Left ventricle myocardium inferior (tissue), 1 donor: ENCODE measurements at regions not wholly inside any gene's neighbourhood (a gene's known extent, or its start where the extent isn't known, plus 50 kb on each side); places are given as distances from the start of the nearest gene placed in this dataset.
A peak's percentile ranks its signal among the peaks of the same experiment; 100 is the strongest.
"Not testable (repeated sequence)": the region's sequence is repeated elsewhere in the genome, so short reads cannot be mapped to it uniquely, and the experiment has no call there.

Experiments used
- DNase-seq: peaks from one replicate; pipeline ENCODE4 v3.0.0-alpha.2; 2020
- H3K27ac ChIP-seq: fragments of 200-600 bp; replicated peaks from 2 replicates; pipeline ENCODE4 v1.8.0; 2021
- H3K27me3 ChIP-seq: fragments of 200-600 bp; 2 replicates; pipeline ENCODE4 v1.8.0; 2021; ENCODE audit warnings: low read depth
- H3K36me3 ChIP-seq: fragments of 200-600 bp; 2 replicates; pipeline ENCODE4 v1.8.0; 2021
- H3K4me1 ChIP-seq: fragments of 200-600 bp; 2 replicates; pipeline ENCODE4 v1.8.0; 2021
- H3K4me3 ChIP-seq: fragments of 200-600 bp; 2 replicates; pipeline ENCODE4 v1.8.0; 2021; ENCODE audit warnings: mild to moderate bottlenecking, moderate library complexity
- H3K9me3 ChIP-seq: fragments of 200-600 bp; replicated peaks from 2 replicates; pipeline ENCODE4 v1.8.0; 2021
- CTCF ChIP-seq: fragments of 200-600 bp; IDR thresholded peaks from 2 replicates; pipeline ENCODE4 v1.8.0; 2021; ENCODE audit warnings: antibody characterized with exemption, mild to moderate bottlenecking, borderline replicate concordance
- intact Hi-C: fragments of 100-400 bp; cut with micrococcal nuclease; formaldehyde crosslinking; loops from one replicate; pipeline ENCODE4 v1.11.0; 2022
- donor health status: DM: no; HTN: yes; CAD: no; lungs with severe emphysema.

DNA sequence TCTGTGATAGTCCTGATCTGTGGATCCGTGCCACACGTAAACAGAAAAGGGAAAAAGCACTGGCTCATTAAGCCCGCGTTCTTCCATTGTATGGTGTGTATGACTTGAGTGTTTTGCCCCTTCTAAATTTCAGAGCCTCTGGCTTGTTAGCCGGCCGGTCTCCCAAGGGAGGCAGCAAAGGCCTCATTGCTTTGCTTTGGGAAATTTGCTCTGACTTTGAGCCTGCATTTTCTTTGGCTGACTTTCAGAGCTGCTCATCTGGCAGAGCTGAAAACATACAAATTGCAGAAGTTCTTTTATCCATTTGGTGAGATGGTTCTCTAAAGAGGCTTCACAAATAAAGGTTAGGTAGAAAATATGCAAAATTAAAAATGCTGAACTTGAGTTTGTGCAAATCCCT lies 123.0 kb downstream of the UTRN start:
- DNase-seq, result peak; percentile 61
- Histone ChIP-seq H3K4me3 (no peak overlapping the region), H3K4me1 (peaks cover 78% of the 10 kb centered on the region), H3K36me3 (no peaks in the 10 kb centered on the region), H3K27me3 (no peaks in the 10 kb centered on the region), H3K27ac (peak overlapping the region; percentile 18), H3K9me3 (no peaks in the 10 kb centered on the region)
- no peak for TF ChIP-seq CTCF
- intact Hi-C loops, result no loop called here

- DNase-seq, result no peak
- H3K27me3 ChIP-seq, result no peaks in the 10 kb centered on the region
- intact Hi-C loops, result no loop called here
- no peak overlapping the region for H3K4me3 ChIP-seq
- no peaks in the 10 kb centered on the region for H3K36me3 ChIP-seq
- TF ChIP-seq CTCF, result no peak
- H3K27ac ChIP-seq, result no peak overlapping the region
- H3K4me1 ChIP-seq, result peaks cover 71% of the 10 kb centered on the region
- H3K9me3 ChIP-seq, result no peaks in the 10 kb centered on the region
Observed at GRCh38 chr6:144410059-144410458, 124.9 kb downstream of the UTRN start.

DNA sequence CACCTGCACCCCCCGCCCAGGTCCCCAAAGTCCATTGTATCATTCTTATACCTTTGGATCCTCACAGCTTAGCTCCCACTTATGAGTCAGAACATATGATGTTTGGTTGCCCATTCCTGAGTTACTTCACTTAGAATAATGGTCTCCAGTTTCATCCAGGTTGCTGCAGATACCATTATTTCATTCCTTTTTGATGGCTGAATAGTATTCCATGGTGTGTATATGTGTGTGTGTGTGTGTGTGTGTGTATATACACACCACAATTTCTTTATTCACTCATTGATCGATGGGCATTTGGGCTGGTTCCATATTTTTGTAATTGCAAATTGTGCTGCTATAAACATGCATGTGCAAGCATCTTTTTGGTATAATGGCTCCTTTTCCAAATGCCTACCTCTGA lies 125.4 kb downstream of the UTRN start:
- H3K4me1 ChIP-seq, result peaks cover 71% of the 10 kb centered on the region
- H3K9me3 ChIP-seq, intact Hi-C loops, H3K4me3 ChIP-seq, H3K27me3 ChIP-seq, H3K36me3 ChIP-seq, DNase-seq, H3K27ac ChIP-seq: not testable (repeated sequence)

GRCh38 chr6:144411531-144412165 lies 126.5 kb downstream of the UTRN start:
- DNase-seq, result no peak
- H3K4me1 ChIP-seq, result peaks cover 71% of the 10 kb centered on the region
- no peaks in the 10 kb centered on the region for H3K27me3 ChIP-seq
- no peak overlapping the region for H3K27ac ChIP-seq
- TF ChIP-seq CTCF, result no peak
- H3K36me3 ChIP-seq, result no peaks in the 10 kb centered on the region
- intact Hi-C loops, result no loop called here
- no peak overlapping the region for H3K4me3 ChIP-seq
- H3K9me3 ChIP-seq, result no peaks in the 10 kb centered on the region

DNA sequence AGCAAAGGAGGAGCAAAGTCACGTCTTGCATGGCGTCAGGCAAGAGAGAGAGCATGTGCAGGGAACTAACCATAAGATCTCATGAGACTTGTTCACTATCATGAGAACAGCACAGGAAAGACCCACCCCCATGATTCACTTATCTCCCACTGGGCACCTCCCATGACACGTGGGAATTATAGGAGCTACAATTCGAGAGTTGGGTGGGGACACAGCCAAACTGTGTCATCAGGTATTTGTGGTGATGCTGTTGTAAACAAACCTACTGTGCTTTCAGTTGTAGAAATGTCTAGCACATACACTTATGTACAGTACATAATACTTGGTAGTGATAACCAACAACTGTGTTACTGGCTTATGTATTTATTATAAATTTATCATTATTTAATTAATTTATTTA lies 128.3 kb downstream of the UTRN start:
- no peak overlapping the region for H3K4me3 ChIP-seq
- H3K27ac ChIP-seq, result no peak overlapping the region
- peaks cover 67% of the 10 kb centered on the region for H3K4me1 ChIP-seq
- no peak for TF ChIP-seq CTCF
- no peaks in the 10 kb centered on the region for H3K27me3 ChIP-seq
- no peaks in the 10 kb centered on the region for H3K9me3 ChIP-seq
- no peaks in the 10 kb centered on the region for H3K36me3 ChIP-seq
- intact Hi-C loops, result no loop called here
- no peak for DNase-seq

DNA sequence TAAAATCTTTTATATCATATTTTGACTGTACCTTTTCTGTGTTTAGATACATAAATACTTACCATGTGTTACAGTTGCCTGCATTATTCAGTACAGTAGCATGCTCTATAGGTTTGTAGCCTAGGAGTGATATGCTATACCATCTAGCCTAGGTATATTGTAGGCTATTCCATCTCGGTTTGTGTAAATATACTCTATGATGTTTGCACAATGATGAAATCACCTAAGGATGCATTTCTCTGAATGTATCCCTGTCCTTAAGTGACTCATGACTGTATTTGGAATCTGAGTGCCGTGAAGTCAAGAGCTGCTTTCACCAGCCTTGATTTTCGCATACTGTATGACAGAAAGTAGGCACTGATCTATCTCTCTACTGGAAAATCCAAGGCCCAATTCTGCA lies 129.9 kb downstream of the UTRN start:
- intact Hi-C loops, result no loop called here
- Histone ChIP-seq H3K4me3 (no peak overlapping the region), H3K27me3 (no peaks in the 10 kb centered on the region), H3K27ac (no peak overlapping the region), H3K9me3 (no peaks in the 10 kb centered on the region), H3K36me3 (no peaks in the 10 kb centered on the region), H3K4me1 (peaks cover 69% of the 10 kb centered on the region)
- TF ChIP-seq CTCF, result no peak
- DNase-seq, result no peak
